H1 (cell line): ENCODE measurements at regions not wholly inside any gene's neighbourhood (a gene's known extent, or its start where the extent isn't known, plus 50 kb on each side); places are given as distances from the start of the nearest gene placed in this dataset.

Experiments used
- CTCF ChIA-PET: fragments of 300-600 bp; sonication (Branson Sonifier 250); formaldehyde crosslinking; loops from one replicate; lab custom pipeline; 2021; ENCODE audit not compliant: partially characterized antibody; lab: Charles Lee
- POLR2A ChIA-PET: fragments of 300-600 bp; sonication (Branson Sonifier 250); formaldehyde crosslinking; loops from one replicate; lab custom pipeline; 2021; ENCODE audit warnings: inconsistent platforms; ENCODE audit not compliant: partially characterized antibody; lab: Charles Lee
- DNase-seq, 2 experiments: peaks; one replicate each; pipeline versions ENCODE4 v3.0.0 to v3.0.0-alpha.2; 2010 to 2022; ENCODE audit warnings: low spot score in 2 of 2, low read depth in 1 of 2, mixed read lengths in 1 of 2
- FAIRE-seq: peaks from 2 replicates; lab custom pipeline; 2011; peaks lifted over from hg19 to GRCh38; lab: Jason Lieb, UNC
- H2AFZ ChIP-seq: 2 replicates; pipeline ENCODE4 v1.8.1; 2012; ENCODE audit warnings: low read length, inconsistent platforms
- H2AK5ac ChIP-seq: 2 replicates; pipeline ENCODE4 v1.6.1; 2013; ENCODE audit warnings: low read depth, low read length
- H2BK120ac ChIP-seq: replicated peaks from 2 replicates; pipeline ENCODE3; 2013; ENCODE audit warnings: low read depth, low read length, inconsistent platforms
- H2BK12ac ChIP-seq: 2 replicates; pipeline ENCODE4 v1.6.1; 2013; ENCODE audit warnings: low read depth, low read length
- H2BK15ac ChIP-seq: 2 replicates; pipeline ENCODE4 v1.6.1; 2013; ENCODE audit warnings: low read length
- H2BK20ac ChIP-seq: 2 replicates; pipeline ENCODE4 v1.6.1; 2013; ENCODE audit warnings: low read length
- H2BK5ac ChIP-seq: 2 replicates; pipeline ENCODE4 v1.6.1; 2013; ENCODE audit warnings: low read depth, low read length
- H3K14ac ChIP-seq: 2 replicates; pipeline ENCODE4 v1.6.1; 2013; ENCODE audit warnings: inconsistent platforms; ENCODE audit not compliant: insufficient read length
- H3K18ac ChIP-seq: 2 replicates; pipeline ENCODE4 v1.6.1; 2013; ENCODE audit warnings: low read length; ENCODE audit errors: extremely low read depth
- H3K23ac ChIP-seq: 2 replicates; pipeline ENCODE4 v1.6.1; 2013; ENCODE audit warnings: inconsistent platforms; ENCODE audit not compliant: insufficient read length
- H3K23me2 ChIP-seq: 2 replicates; pipeline ENCODE4 v1.6.1; 2013; ENCODE audit warnings: low read depth, low read length
- H3K27ac ChIP-seq: 2 replicates; pipeline ENCODE4 v1.6.1; 2011; ENCODE audit warnings: low read depth, low read length, inconsistent platforms
- H3K27me3 ChIP-seq, 4 experiments: replicated peaks in 1 of 4; 1 replicate in 1 of 4; 2 replicates in 3 of 4; pipeline versions ENCODE4 v1.6.1 to v1.8.1; 2011 to 2013; ENCODE audit warnings: low read length in 3 of 4, mild to moderate bottlenecking in 3 of 4, inconsistent platforms in 2 of 4, mixed read lengths in 2 of 4, moderate library complexity in 1 of 4; ENCODE audit not compliant: control insufficient read depth in 3 of 4, insufficient read depth in 3 of 4; ENCODE audit errors: extremely low read depth in 1 of 4
- H3K36me3 ChIP-seq, 4 experiments: 2 replicates each; pipeline versions ENCODE4 v1.6.1 to v1.8.1; 2011 to 2013; ENCODE audit warnings: mild to moderate bottlenecking in 4 of 4, low read length in 3 of 4, moderate library complexity in 2 of 4, control low read depth in 1 of 4, inconsistent platforms in 1 of 4; ENCODE audit not compliant: insufficient read depth in 4 of 4, control insufficient read depth in 2 of 4
- H3K4ac ChIP-seq: replicated peaks from 2 replicates; pipeline ENCODE3; 2013; ENCODE audit warnings: low read length, low read depth, mixed read lengths, inconsistent platforms; ENCODE audit not compliant: insufficient read length
- H3K4me1 ChIP-seq, 4 experiments: replicated peaks in 1 of 4; 1 replicate in 1 of 4; 2 replicates in 3 of 4; pipeline versions ENCODE4 v1.6.1 to v1.8.1; 2011 to 2013; ENCODE audit warnings: low read length in 3 of 4, inconsistent platforms in 2 of 4, mixed read lengths in 1 of 4; ENCODE audit not compliant: insufficient read depth in 4 of 4, control insufficient read depth in 3 of 4
- H3K4me2 ChIP-seq, 2 experiments: 2 replicates each; pipeline versions ENCODE4 v1.6.1 to v1.8.1; 2011 to 2013; ENCODE audit warnings: low read depth in 2 of 2, low read length in 2 of 2, control low read depth in 1 of 2, inconsistent platforms in 1 of 2, mild to moderate bottlenecking in 1 of 2; ENCODE audit not compliant: insufficient read depth in 1 of 2
- H3K4me3 ChIP-seq, 4 experiments: fragments of 200-600, 300-600 bp in 1 of 4; sonication (generic), shearing (Covaris generic), sonication (Bioruptor Twin) in 1 of 4; 2 replicates each; pipeline versions ENCODE4 v1.5.1 to v1.8.1; 2011 to 2016; ENCODE audit warnings: low read length in 4 of 4, low read depth in 3 of 4, control low read depth in 2 of 4, inconsistent platforms in 2 of 4, mild to moderate bottlenecking in 2 of 4, mixed read lengths in 1 of 4, moderate library complexity in 1 of 4; ENCODE audit not compliant: insufficient read depth in 2 of 4; ENCODE audit errors: extremely low read depth in 1 of 4
- H3K56ac ChIP-seq: replicated peaks from 2 replicates; pipeline ENCODE3; 2013; ENCODE audit warnings: low read depth, mild to moderate bottlenecking, mixed read lengths, low read length, inconsistent platforms; ENCODE audit not compliant: insufficient read length
- H3K79me1 ChIP-seq: 2 replicates; pipeline ENCODE4 v1.6.1; 2013; ENCODE audit warnings: low read depth, low read length, control low read depth
- H3K79me2 ChIP-seq, 2 experiments: 2 replicates each; pipeline versions ENCODE4 v1.6.1 to v1.8.1; 2012 to 2013; ENCODE audit warnings: low read length in 2 of 2, mild to moderate bottlenecking in 2 of 2, inconsistent platforms in 1 of 2; ENCODE audit not compliant: insufficient read depth in 2 of 2, control insufficient read depth in 1 of 2
- H3K9ac ChIP-seq, 4 experiments: replicated peaks in 1 of 4; 1 replicate in 1 of 4; 2 replicates in 3 of 4; pipeline versions ENCODE4 v1.6.1 to v1.8.1; 2011 to 2013; ENCODE audit warnings: low read depth in 3 of 4, low read length in 3 of 4, control low read depth in 2 of 4, mild to moderate bottlenecking in 2 of 4, moderate library complexity in 2 of 4, inconsistent platforms in 1 of 4; ENCODE audit errors: extremely low read depth in 1 of 4
- H3K9me3 ChIP-seq, 2 experiments: 2 replicates each; pipeline versions ENCODE4 v1.6.1 to v1.8.1; 2012 to 2013; ENCODE audit warnings: mild to moderate bottlenecking in 2 of 2, moderate library complexity in 2 of 2, control low read depth in 1 of 2, inconsistent platforms in 1 of 2, low read depth in 1 of 2, low read length in 1 of 2, mixed read lengths in 1 of 2; ENCODE audit not compliant: insufficient read depth in 2 of 2
- H4K20me1 ChIP-seq, 2 experiments: replicated peaks in 1 of 2; 2 replicates each; pipeline versions ENCODE3 to v1.8.1; 2011 to 2013; ENCODE audit warnings: inconsistent platforms in 2 of 2, low read length in 2 of 2, mild to moderate bottlenecking in 1 of 2; ENCODE audit not compliant: insufficient read depth in 2 of 2, control insufficient read depth in 1 of 2
- H4K5ac ChIP-seq: 2 replicates; pipeline ENCODE4 v1.6.1; 2013; ENCODE audit warnings: low read length, low read depth, mixed read lengths, inconsistent platforms; ENCODE audit not compliant: insufficient read length
- H4K8ac ChIP-seq: 2 replicates; pipeline ENCODE4 v1.8.0; 2013; ENCODE audit warnings: mild to moderate bottlenecking, moderate library complexity, low read length, inconsistent platforms; ENCODE audit not compliant: insufficient read depth; ENCODE audit errors: extremely low read depth
- H4K91ac ChIP-seq: replicated peaks from 2 replicates; pipeline ENCODE3; 2013; ENCODE audit warnings: low read length, mixed read lengths, inconsistent platforms; ENCODE audit not compliant: insufficient read length
- ASH2L ChIP-seq: fragments of 200-600, 300-600 bp; sonication (generic); IDR thresholded peaks from one replicate; pipeline ENCODE4 v1.7.1; 2017; ENCODE audit warnings: low read length
- BRCA1 ChIP-seq: IDR thresholded peaks from 2 replicates; pipeline ENCODE4 v1.6.1; 2012; ENCODE audit warnings: low read depth, low read length, improper control_type of control experiment
- E2F6 ChIP-seq: IDR thresholded peaks from 2 replicates; pipeline ENCODE4 v1.6.1; 2012; ENCODE audit warnings: inconsistent platforms
- HDAC6 ChIP-seq: IDR thresholded peaks from one replicate; pipeline ENCODE4 v1.7.1; 2012; ENCODE audit warnings: low read depth, mild to moderate bottlenecking, inconsistent platforms, low read length, moderate library complexity
- KDM4A ChIP-seq: IDR thresholded peaks from one replicate; pipeline ENCODE4 v1.7.1; 2012; ENCODE audit warnings: low read depth, mild to moderate bottlenecking, moderate library complexity, low read length, inconsistent platforms; ENCODE audit not compliant: severe bottlenecking
- MAFK ChIP-seq: IDR thresholded peaks from 2 replicates; pipeline ENCODE4 v1.6.1; 2012; ENCODE audit warnings: low read depth, mild to moderate bottlenecking, improper control_type of control experiment, low read length
- POLR2AphosphoS5 ChIP-seq: IDR thresholded peaks from 2 replicates; pipeline ENCODE4 v1.6.1; 2011; ENCODE audit warnings: low read depth, low read length
- RAD21 ChIP-seq, 2 experiments: IDR thresholded peaks in 1 of 2; conservative IDR thresholded peaks in 1 of 2; 2 replicates each; pipeline ENCODE4 v1.6.1; 2011; ENCODE audit warnings: low read depth in 2 of 2, low read length in 2 of 2, improper control_type of control experiment in 1 of 2, inconsistent platforms in 1 of 2, mild to moderate bottlenecking in 1 of 2, moderate library complexity in 1 of 2
- SAP30 ChIP-seq: fragments of 300-600 bp; sonication (generic); IDR thresholded peaks from 2 replicates; pipeline ENCODE4 v1.7.1; 2012; ENCODE audit warnings: low read length, moderate library complexity, mild to moderate bottlenecking, inconsistent platforms; ENCODE audit not compliant: insufficient read depth, insufficient replicate concordance
- SP1 ChIP-seq: IDR thresholded peaks from 2 replicates; pipeline ENCODE4 v1.6.1; 2011; ENCODE audit warnings: low read depth, low read length
- SUZ12 ChIP-seq: fragments of 200-600 bp; sonication (generic); IDR thresholded peaks from 2 replicates; pipeline ENCODE4 v1.6.1; 2012; ENCODE audit warnings: mild to moderate bottlenecking, inconsistent platforms, low read length, moderate library complexity, mixed read lengths
- TBP ChIP-seq: IDR thresholded peaks from 2 replicates; pipeline ENCODE4 v1.6.1; 2011; ENCODE audit warnings: low read depth, low read length, improper control_type of control experiment
- TEAD4 ChIP-seq: IDR thresholded peaks from 2 replicates; pipeline ENCODE4 v1.6.1; 2012; ENCODE audit warnings: low read depth, low read length, inconsistent platforms, mixed read lengths
- WGBS, 2 experiments: shearing (Covaris generic) in 1 of 2; methylation state at CpG; one replicate each; pipeline versions ENCODE4 v1.1.6 to v1.1.7; 2013 to 2015; ENCODE audit warnings: low lambda C conversion rate in 2 of 2, mixed read lengths in 2 of 2, inconsistent platforms in 1 of 2, low coverage in 1 of 2, missing lambda C conversion rate in 1 of 2; ENCODE audit not compliant: insufficient replicate concordance in 2 of 2, insufficient coverage in 1 of 2, insufficient read length in 1 of 2; ENCODE audit errors: extremely low coverage in 1 of 2, missing lambda C conversion rate in 1 of 2; 5-methylcytosine and 5-hydroxymethylcytosine counted together

- Histone ChIP-seq H2BK20ac (no peak overlapping the region), H3K27ac (no peak overlapping the region), H3K4me3 (no peak overlapping the region), H3K79me2 (no peaks in the 10 kb centered on the region), H2BK5ac (no peak overlapping the region), H4K20me1 (no peaks in the 10 kb centered on the region), H3K23me2 (no peaks in the 10 kb centered on the region), H3K9ac (no peak overlapping the region), H2BK120ac (no peak overlapping the region), H2AK5ac (no peak overlapping the region), H2AFZ (no peak overlapping the region; the same call in 1 of the 2 replicates), H3K56ac (no peak overlapping the region), H3K23ac (no peak overlapping the region), H3K4ac (no peak overlapping the region), H3K14ac (no peak overlapping the region), H3K27me3 (peaks cover 0 to 1% (median 0%) of the 10 kb centered on the region in 4 experiments; a peak in 1 of 7 replicates), H3K36me3 (no peaks in the 10 kb centered on the region), H3K9me3 (no peaks in the 10 kb centered on the region), H4K8ac (no peak overlapping the region), H4K91ac (no peak overlapping the region), H2BK12ac (no peak overlapping the region), H2BK15ac (no peak overlapping the region), H3K18ac (no peak overlapping the region), H3K4me1 (peaks cover 0 to 4% (median 0%) of the 10 kb centered on the region in 4 experiments; a peak in 2 of 7 replicates), H4K5ac (no peak overlapping the region), H3K4me2 (no peak overlapping the region), H3K79me1 (no peaks in the 10 kb centered on the region)
- CTCF ChIA-PET: interaction anchor here (1.0 to 6.3 kb wide), 2 partner anchors 11 to 127 kb away, joined by 3 to 57 read pairs; no protein-coding TSS in a partner anchor
- no peak for FAIRE-seq
- no peak for TF ChIP-seq SUZ12
- TF ChIP-seq SP1: no peak
- no peak for TF ChIP-seq TBP
- no peak for TF ChIP-seq RAD21 (IDR thresholded peaks at IDR 0.05 in 1 of 2, conservative IDR thresholded peaks at IDR 0.05 in 1 of 2; ENCODE audit: low read depth in 2 of 2, low read length in 2 of 2)
- TF ChIP-seq KDM4A: no peak
- TF ChIP-seq ASH2L: no peak
- no peak for TF ChIP-seq E2F6
- TF ChIP-seq BRCA1: no peak
- no peak for TF ChIP-seq POLR2AphosphoS5
- no peak for TF ChIP-seq HDAC6
- TF ChIP-seq TEAD4: no peak
- no peak for TF ChIP-seq SAP30
- TF ChIP-seq MAFK: no peak
- POLR2A ChIA-PET: no interaction called here
- WGBS, 2 experiments: 90% methylated on average over 1 of the region's 1 CpG; no CpG with 5 or more reads in 1 of the 2 experiments
- no peak for DNase-seq
Measured at GRCh38 chr12:78457938-78458337, 406.6 kb upstream of the SYT1 start.
